Caki2 (cell line): ENCODE measurements at regions not wholly inside any gene's neighbourhood (a gene's known extent, or its start where the extent isn't known, plus 50 kb on each side); places are given as distances from the start of the nearest gene placed in this dataset.

Source experiments
- DNase-seq: peaks from one replicate; pipeline ENCODE4 v3.0.0-alpha.2; 2015; ENCODE audit warnings: low read depth
- in situ Hi-C: cut with HindIII; loops from 2 replicates; pipeline ENCODE4 v1.10.0; 2016; ENCODE audit warnings: low sequenced_read_pairs, low pct_unique_long_range_greater_than_20kb, mixed read lengths

DNA sequence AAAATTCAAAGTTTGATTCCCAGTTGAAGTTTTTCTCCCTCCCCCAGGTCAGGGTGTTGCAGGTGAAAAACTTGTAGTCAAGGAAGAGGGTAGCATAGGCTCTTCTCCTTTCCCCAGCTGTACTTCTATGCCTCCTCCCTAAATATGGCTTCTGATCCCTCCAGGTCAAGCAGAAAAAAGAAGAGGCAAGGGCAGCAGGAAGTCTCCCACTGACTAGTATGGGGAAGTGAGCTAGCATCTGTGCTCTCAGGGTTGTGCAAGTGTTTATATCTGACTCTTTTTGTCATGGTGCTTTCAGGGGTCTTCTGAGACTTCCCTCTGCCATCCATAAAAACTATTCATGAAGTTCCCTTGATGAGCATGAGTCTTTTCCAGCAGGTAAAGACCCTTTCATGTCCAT is 76.0 kb downstream of the ATPSCKMT start:
- no peak for DNase-seq
- in situ Hi-C loops = no loop called here

DNA sequence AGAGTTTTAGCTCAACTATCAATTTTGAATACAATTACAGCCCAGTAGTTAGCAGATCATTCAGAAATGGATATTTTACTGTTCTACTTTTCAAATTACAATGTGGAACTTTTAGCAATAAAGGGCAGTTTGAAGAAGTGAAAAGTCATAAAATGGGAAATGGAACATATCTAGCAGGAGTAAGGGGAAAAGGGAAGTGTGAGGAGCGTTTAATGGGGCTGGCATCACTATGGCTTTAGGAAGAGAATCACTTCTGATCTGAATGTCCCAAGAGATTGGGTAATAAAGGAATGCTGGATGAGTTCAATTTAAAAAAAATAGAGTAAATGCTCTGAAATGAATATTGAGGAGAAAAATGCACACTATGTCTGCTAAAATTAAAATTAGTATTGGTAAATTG is 77.4 kb downstream of the ATPSCKMT start:
- in situ Hi-C loops = no loop called here
- DNase-seq = no peak

DNA sequence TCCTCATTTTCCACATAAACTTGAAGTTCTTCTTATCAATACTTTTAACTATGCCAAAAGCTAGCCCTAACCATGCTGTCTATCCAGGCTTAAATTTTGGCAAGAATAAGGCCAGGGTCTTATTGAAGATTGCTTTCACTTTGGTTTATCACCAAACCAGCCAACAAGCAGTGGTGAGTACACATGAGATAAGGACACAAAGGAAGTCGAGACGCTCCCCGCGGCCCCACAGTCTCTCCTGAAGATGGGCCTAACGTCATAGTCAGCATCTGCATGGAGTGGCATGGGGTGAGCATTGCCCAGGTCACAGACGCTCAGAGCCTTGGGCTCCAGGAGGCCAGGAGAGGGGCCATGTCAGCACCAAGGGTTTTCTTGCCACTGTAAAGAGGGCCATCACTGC is 80.3 kb downstream of the ATPSCKMT start:
- in situ Hi-C loops = no loop called here
- DNase-seq = no peak

DNA sequence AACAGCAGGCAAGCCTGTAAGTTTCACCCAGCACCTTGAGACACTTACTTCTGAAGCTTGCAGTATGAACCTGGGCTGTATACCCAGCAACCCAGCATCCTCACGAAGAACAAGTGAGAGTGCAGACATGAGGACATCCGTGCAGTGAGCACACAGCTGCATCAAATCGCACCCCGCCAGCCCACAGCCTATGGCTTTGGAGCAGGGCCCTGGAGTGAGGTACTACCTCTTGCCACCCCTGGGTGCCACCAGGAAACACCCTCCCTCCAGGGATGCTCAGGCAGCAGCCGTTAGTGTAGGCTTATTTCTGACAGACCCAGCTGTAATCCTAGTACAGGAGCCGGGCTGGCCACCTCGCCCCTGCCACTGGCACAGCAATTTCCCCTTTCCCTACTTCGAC is 81.4 kb downstream of the ATPSCKMT start:
- in situ Hi-C loops = no loop called here
- no peak for DNase-seq

DNA sequence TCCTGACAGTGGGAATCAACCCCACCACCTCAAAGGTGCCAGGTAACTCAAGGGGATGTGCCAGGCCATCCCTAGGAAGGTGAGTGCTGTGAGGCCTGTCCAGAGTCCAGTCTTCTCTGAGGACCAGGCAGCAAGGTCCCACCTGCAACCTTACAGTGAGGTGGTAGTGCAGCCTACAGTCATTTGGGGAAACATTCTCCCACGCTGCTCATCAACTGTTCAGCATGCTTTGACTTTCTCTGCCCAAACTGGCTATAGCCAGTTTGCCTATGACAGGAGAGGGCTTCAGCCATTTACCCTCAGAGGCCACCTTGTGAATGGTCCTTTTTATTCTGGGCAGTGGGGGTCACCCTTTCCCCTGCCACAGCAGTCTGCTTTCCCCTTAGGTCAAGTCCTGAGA is 81.9 kb downstream of the ATPSCKMT start:
- DNase-seq = no peak
- in situ Hi-C loops = no loop called here

DNA sequence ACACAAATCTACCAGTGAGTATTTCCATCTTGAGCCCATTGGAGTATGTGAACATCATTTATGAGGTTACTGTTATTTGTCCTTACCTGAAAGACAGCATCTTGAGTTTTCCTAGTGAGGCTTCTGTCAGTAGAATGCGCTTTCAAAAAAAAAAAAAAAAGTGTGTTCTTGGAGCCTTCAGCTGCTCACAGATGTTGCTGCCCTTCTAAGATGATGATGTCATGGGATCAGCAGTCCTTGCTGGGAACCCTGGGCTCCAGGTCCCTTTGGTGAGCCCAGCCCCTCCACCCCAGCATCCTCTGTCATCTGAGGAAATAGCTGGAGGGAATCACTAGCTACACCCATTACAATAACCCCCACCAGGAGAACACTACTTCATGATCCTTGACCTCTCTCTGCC is 83.3 kb downstream of the ATPSCKMT start:
- no peak for DNase-seq
- in situ Hi-C loops = no loop called here

DNA sequence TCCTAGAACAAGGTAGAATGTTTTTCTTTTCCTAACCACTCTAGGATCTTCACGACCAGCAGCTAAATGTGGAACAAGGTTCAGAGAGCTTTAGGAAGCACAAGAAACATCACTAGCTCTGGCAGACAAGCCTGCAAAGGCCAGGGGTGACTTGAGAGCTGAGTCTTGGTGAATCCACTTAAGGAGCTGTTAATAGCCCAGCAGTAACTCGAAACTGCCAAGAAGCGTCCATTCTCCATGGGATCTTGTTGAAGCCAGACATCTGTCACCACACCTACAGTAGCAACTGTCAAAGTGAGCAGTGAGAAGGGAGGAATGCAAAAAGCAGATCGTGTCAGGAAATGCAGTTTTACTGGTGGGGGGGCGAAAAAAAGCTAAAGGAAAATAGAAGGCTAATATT is 87.2 kb downstream of the ATPSCKMT start:
- in situ Hi-C loops = no loop called here
- no peak for DNase-seq

DNA sequence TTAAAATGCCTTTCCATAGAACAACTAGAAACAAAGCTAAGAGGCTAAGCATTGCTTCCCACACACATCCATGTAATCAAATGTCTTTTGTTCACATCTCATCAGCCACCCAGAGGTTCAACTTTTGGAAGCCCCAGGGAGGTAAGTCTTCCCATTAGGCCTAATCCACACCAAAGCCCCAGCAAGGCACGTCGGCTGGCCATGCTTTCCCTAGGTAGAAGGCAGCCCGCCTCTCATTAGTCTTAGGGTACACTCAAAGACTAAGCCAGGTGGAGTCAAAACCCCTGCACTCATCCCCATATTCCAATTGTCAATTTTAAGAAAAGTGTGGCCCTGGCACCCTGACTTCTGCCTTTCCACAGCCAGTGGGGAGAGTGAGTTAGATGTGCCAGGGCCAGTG is 87.9 kb downstream of the ATPSCKMT start:
- in situ Hi-C loops = no loop called here
- DNase-seq = no peak

DNA sequence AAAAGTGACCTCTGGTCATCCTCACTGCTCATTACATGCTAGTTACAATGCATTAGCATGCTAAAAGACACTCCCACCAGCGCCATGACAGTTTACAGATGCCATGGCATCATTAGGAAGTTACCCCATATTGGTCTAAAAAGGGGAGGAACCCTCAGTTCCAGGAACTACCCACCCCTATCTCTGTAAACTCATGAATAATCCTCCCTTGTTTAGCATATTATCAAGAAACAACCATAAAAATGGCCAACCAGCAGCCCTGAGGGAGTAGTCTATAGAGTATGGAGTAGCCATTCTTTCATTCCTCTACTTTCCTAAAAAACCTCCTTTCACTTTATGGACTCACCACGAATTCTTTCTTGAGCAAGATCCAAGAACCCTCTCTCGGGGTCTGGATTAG is 89.4 kb downstream of the ATPSCKMT start:
- no peak for DNase-seq
- in situ Hi-C loops = no loop called here

DNA sequence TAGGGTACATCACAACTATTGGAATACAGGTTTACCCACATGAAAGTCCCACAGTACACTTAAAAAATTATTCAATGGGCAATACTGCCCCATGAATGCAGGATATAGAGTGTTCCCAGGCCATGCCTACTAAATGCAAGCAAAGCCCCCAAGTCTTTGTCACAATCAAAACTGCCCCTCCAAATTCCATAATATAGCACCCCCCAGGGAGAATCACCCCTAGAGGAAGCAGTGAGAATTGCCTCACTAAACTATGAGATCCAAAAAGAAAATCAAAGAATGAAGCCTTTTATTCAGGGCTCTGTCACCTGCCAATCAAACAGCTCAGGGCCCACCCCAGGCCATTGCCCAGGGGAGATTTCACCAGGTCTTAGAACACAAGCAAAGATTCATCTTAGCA is 90.8 kb downstream of the ATPSCKMT start:
- no peak for DNase-seq
- in situ Hi-C loops = no loop called here

DNA sequence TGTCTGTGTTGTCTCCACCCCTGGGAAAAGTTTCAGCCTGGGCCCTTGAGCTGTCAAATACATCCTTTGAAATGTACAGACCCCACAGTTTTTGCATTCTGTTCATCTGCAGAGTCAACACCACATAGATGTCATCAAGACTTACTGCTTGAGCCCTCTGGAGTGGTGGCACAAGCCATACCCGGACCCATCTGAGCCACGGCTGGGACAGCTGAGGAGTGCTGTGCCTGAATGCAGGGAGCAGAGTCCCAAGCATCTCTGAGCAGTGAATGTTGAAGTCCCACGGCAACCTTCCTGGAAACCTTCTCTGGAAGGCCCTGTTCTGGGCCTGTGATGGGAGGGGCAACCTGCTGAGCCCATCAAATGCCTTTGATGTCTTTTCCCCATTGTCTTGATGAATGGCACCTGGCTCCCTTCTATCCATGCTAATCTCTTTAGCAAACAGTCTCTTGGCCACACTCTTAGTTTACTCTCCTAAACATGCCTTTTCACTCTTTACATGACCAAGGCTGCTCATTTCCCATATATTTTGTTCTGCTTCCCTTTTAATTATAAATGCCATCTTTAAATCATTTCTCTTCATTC is 92.5 kb downstream of the ATPSCKMT start:
- in situ Hi-C loops = no loop called here
- no peak for DNase-seq

DNA sequence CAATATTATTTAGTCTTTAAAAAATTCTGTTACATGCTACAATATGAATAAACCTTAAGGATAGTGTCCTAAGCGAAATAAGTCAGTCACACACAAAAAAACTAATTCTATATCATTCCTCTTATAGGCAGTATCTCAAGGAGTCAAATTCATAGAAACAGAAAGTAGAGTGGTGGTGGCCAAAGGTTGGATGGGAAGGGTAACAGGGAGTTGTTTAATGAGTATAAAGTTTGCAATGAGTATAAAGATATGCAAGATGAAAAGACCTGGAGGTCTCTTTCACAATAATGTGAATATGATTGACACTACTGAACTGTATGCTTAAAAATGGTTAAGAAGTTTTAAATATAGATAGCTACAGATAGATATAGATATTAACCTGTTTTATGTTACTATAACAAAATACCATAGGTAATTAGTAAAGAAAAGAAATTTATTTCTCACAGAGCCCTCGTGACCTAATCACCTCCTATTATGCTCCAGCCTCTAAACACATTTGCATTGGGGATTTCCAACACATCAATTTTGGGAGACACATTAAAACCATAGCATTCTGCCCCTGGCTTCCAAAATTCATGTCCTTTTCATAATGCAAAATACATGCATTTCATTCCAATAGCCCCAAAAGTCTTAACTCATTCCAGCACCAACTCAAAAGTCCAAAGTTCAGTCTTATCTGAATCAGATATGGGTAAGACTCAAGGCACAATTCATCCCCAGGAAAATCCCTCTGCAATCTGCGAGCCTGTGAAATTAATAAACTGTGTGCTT is 93.6 kb downstream of the ATPSCKMT start:
- in situ Hi-C loops = no loop called here
- no peak for DNase-seq

DNA sequence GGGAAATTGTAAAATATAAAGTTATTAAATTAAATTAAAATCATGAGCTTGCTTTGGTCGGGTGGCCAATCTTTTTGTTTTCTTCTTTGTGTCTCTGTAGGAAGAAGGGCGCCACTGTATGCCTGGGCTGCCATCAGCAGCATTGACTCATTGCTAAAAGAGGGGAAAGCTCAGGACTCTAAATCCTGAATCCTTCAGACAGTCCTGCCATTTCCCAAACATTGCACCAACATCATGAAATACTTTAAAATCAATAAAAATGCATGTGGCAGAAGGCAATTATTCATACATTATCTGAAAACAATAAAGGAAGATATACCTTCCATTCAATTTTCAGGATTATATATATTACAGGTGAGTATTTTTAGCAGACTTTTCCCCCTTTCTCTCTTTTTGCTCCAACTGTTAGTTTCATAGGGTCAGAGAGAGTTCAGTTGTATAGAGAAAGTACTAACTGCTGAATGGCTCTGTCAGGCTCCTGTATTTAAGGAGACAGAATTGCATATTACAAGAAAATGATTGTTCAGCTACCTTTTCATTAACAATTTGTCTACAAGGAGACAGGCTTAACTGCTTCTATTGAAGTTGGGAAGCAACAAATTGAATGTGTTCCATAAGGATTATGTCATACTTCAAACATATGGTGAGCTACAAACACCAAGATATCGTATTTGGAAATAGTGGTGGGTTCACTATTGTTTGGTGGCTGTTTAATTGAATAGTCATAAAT is 95.7 kb downstream of the ATPSCKMT start:
- in situ Hi-C loops = no loop called here
- DNase-seq = no peak

DNA sequence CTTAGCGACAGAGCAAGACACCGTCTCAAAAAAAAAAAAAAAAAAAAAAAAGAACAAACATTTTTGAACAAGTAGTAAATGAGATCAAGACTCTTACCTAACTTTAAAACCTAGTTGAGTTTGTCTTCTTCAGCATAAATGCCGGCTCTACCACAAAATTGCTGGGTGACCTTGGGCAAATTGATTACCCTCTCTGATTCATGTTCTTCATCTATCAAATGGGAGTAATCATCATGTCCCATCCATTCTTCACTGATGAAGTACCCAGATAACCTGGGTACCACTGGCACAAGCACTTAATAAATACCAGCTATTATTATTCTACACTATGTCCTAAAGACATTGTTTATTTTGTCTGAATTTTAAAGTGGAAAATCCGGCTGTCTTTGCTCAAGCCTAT is 96.3 kb downstream of the ATPSCKMT start:
- in situ Hi-C loops = no loop called here
- no peak for DNase-seq

DNA sequence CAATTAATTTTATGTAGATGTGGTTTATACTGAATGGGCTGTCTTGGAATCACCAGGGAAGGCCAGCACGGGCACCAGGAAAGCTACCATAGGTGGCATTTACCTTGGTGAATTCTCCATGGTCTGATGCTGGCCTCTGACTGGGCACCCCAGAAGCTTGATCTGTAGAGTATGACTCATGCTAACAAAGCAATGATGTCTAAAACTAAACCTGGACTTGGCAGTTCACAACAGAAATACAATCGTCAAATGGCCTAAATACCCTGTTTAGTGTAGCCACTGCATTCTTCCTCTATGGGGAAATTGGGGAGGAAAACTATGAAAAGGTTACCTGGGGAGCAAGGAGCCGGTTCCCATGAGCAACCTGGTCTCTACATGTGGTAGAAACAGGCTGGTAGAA is 98.0 kb downstream of the ATPSCKMT start:
- DNase-seq = no peak
- in situ Hi-C loops = no loop called here

DNA sequence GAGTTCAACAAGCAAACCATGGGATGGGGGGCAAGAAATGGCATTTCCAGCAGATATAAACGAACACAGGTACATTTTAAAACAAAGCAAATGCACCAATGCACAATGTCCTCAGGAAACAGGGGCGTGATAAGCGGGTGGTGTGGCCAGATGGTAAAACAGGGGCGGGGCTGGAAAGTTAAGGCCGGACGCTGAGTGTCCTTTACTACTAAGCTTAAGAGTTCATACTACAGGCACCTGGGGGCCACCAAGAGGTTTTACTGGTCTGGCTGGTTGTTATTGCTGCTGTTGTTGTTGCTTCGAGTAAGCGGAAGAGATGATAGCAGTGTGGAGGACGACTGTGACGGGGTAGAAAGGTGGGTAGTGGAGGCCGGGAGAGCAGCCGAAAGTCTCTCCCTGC is 99.8 kb downstream of the ATPSCKMT start:
- in situ Hi-C loops = no loop called here
- DNase-seq = no peak

DNA sequence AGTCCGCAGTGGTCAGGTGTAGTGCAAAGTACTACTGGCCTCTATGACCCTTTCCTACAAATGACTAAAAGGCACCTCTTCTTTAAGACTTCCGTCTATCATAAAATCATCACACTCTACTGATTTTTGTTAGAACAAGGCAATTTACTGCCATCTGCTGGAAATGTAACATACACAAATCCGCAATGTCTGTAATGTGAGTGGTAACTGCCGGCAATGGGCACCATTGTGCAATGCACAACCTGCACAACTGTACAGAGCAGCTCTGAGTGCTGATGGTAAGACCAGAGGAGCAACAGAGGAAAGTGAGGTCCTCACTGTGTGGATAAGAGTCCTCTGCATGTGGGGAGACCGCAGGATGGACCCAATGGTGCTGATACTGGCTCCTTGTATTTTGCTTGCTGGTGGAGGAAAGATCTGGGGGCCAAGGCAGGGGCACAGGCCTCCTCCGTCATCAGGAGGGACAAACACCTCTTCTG is 103.7 kb downstream of the ATPSCKMT start:
- in situ Hi-C loops = no loop called here
- DNase-seq = peak; percentile 24

DNA sequence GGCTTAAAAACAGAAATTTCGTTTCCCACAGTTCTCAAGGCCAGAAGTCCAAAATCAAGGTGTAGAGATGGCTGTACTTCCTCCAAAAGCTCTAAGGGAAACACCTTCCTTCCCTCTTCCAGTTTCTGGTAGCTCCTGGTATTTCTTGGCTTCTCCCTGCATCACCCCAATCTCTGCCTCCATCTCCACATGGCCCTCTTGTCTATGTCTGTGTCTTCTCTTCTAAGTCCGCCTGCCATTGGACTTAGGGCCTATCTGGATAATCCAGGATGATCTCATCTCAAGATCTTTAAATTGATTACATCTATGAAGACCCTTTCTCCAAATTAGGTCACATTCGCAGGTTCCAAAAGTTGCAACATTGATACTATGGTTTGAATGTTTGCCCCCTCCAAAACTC is 105.6 kb downstream of the ATPSCKMT start:
- in situ Hi-C loops = no loop called here
- no peak for DNase-seq

DNA sequence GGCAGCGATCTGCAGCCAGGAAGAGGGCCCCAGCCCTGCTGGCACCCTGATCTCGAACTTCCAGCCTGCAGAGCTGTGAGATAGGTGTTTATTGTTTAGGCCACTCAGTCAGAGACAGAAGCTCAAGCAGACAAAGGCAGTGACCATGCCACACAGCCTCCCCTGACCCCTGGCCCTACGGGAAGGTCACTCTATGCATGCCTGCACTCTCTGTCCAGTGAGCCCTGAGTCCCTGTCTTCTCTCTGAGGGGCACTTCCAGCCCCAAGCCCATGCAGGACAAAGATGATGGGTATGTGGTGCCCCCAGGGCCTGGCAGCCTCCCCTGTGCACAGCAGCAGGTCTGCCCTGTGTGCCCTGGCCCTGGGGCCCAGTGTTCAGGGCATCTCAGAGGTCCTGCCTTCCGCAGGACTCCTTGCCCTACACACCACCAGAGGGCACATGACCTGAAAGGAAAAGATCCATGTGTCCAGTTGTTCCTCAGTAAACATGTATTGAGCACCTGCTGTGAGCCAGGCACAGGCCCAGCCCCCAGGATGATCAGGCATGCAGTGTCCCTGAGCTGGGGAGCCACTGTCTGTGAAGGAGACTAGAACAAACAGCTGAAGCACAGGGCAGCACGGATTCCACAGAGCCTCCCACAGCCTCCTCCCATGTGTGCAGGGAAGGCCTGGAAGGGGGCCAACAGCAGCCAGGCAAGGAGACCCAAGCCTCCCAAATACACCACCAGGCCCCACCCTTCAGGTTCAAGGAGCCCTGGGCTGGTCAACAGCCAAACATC is 109.3 kb downstream of the ATPSCKMT start:
- DNase-seq = no peak
- in situ Hi-C loops = no loop called here
